Stimulated activated naive CD8-positive, alpha-beta T cell treated with anti-CD3 and anti-CD28 coated beads, Interleukin-15, Interleukin-2, amounts not matched to agents 100 U/mL and 50 U/mL, for 24 hours (primary cell): ENCODE measurements at regions not wholly inside any gene's neighbourhood (a gene's known extent, or its start where the extent isn't known, plus 50 kb on each side); places are given as distances from the start of the nearest gene placed in this dataset.
"Not testable (repeated sequence)": the region's sequence is repeated elsewhere in the genome, so short reads cannot be mapped to it uniquely, and the experiment has no call there.

ENCODE experiments used
- ATAC-seq: fragments of 150-1000 bp; cut with Tn5 transposase; one replicate; pipeline ENCODE4 v1.10.0; 2021
- DNase-seq: peaks from one replicate; pipeline ENCODE4 v3.0.0; 2021

- ATAC-seq (no peak), DNase-seq (no peak)
These were observed 88.3 kb upstream of the PTHLH start for GRCh38 chr12:28060871-28061270.

DNA sequence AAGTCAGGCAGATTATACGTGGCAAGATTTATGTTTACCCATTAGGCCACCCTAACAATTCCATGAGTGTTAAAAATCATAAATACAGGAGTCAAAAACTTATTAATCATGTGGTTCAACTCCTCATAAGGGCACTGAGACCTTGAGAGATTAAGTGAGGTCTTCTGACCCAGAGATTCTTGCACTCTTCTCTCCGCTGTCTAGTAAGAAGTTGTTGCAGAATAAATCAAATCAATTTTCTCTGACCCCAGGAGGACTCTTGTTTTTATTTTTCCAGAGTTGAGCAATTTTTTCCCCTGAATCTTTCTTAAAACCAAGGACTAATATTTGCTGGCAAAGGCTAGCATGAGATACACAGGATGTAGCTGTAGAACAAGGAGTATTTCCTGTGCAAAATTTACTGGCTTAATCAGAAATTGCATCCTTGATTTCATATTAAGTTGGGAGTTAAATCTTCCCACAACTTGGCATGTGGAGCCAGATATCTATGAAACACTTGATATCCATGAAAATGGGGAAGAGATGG, 90.9 kb upstream of the PTHLH start:
- no peak for DNase-seq
- ATAC-seq = no peak

DNA sequence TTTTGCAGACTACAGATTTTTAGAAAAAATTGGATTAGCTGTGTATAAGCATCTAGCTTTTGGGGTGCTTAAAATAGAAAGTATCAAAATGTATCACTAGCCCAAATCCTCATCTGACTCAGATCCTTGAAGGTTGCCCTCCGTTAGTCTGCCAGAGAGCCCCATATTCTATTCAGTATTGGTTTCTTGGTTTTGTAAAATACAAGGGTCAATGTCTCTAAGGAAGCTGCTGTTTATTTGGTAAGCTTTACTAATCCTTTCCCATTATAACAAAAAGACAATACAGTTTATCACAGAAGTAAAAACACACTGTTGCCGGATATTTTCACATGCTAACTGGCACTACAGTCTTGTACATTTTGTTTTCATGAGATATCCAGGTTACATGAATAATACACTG, 92.8 kb upstream of the PTHLH start:
- DNase-seq (no peak), ATAC-seq (peak; percentile 59)

DNA sequence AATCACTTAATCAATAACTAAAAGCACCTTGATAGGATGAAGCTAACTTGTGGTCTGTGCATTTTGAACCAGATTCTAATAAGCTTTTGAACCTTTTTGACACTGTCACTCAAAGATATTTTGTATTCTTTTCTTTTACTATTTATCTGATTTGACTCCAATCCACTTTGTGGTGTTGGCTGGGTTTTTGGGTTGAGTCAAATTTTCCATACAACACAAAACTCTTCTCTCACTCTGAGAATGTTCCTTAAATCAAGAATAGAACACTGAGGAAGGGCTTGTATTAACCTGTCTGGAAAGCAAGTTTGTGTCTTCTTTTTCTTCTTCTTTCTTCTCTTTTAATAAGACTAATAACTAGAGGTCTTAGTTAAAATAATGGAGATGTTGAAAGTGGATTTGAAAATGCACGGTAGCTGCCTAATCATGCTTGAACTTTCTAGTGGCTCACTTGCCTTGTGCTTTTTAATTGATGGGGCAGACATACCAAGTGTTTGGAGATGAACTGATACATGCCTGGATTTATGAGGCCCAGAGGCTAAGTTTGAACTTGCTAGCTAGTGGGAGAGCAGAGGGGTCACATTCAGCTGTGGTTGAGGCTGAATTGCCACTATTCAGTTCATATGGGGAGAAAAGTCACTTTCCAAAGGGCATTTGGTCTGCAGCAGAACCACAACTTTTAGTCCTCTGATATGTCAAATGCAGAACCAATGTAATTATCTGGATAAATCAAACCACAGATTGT, 93.5 kb upstream of the PTHLH start:
- ATAC-seq = peak; percentile 24

GRCh38 chr12:28066879-28067278, 94.3 kb upstream of the PTHLH start:
- ATAC-seq (no peak), DNase-seq (no peak)

More for the DNA sequence above, 93.5 kb upstream of the PTHLH start:
- no peak for DNase-seq

DNA sequence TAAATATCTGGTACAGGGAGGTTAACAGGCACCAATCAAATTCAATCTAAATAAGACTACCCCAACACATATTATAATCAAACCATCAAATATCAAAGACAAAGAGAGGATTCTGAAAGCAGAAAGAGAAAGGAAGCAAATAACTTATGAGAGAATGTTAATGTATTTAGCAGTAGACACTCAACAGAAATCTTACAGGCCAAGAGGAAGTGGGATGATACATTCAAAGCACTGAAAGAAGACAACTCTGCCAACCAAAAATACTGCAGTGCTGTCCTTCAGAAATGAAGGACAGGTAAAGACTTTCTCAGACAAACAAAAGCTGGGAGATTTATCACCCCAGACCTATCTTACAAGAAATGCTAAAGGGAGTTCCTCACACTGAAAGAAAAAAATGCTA, 95.9 kb upstream of the PTHLH start:
- ATAC-seq (no peak), DNase-seq (no peak)

DNA sequence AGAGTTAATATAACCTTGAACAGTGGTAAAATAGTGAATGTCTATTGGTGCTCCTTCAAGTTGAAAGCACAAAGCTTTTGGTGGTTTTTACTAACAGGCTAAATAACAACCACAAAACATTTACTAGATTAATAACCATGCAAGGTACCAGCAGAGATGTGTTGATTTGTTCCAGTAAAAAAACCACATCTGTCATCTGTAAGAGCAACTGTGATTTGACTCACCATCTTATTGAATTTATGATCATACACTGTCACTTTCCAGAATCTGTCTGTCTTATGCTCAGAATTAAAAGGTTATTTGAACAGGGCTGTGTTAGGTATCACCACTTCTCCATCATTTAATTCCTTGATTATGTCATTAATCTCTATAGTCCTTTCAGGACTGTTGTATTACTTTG, 107.0 kb upstream of the PTHLH start:
- DNase-seq (no peak), ATAC-seq (peak; percentile 28)

DNA sequence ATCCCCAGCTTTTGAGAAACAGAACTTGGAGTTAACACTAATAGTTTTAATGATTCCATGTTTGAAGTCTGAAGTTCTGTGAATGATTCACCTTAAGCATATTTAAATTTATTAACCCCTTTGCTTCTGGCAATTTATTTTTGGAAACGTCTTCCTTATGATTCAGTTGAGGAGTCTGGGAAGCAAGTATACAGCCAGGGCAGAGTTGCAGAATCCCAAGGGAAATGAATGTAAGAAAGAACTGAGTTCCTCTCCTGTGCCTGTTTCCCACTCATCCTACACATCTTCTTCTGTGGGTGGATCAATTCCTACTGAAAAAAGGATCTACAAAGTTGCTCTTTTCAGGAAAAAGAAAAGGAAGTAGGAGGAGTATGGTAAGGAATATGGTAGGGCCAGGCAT, 108.2 kb upstream of the CCDC91 start:
- DNase-seq (no peak), ATAC-seq (no peak)

DNA sequence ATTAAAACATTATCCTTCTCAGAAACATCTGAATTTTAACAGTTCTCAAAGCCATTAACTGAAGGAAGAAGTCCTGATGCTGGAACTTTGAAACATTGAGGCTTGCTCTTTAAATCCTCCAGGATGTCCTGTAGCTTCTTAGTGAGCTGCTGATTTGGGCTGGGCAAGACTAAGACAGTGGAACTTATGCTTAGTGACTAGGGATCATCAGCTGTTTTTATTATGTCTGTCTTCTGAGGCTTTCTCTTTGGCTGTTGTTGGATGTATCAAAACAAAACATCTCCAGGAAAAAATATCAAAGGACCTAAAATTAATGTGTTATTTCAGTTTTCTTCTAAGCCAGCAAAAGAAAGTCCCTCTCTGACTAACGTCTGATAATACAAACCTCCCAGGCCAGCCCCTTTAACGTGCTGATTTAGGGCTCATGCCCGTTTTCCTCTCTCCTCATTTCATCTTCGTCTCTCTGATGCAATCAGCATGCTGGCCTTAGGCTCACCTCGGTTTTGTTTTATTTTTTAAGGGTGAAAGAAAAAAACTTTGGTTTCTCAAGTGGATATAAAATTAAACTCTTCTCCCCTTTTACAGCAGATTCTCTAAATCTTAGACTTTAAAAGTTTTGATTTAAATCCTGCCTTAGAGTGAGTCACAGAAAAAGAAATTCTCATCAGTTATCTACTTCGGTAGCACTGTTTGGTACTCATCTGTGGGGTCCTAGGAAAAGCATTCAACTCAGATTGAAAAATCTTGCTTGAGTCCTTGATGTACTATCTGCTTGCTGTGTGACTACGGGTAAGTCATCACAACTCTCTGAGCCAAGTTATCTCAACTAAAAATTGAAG, 106.2 kb upstream of the CCDC91 start:
- DNase-seq (no peak), ATAC-seq (no peak)

GRCh38 chr12:28086521-28087155, 103.6 kb upstream of the CCDC91 start:
- ATAC-seq = no peak
- DNase-seq = no peak

- DNase-seq (no peak), ATAC-seq (no peak)
These were observed 101.5 kb upstream of the CCDC91 start for GRCh38 chr12:28088566-28089272.

- DNase-seq (no peak), ATAC-seq (no peak)
These were observed 100.9 kb upstream of the CCDC91 start for GRCh38 chr12:28089338-28089737.

- DNase-seq = no peak
- no peak for ATAC-seq
These were observed 99.4 kb upstream of the CCDC91 start for GRCh38 chr12:28090835-28091234.

DNA sequence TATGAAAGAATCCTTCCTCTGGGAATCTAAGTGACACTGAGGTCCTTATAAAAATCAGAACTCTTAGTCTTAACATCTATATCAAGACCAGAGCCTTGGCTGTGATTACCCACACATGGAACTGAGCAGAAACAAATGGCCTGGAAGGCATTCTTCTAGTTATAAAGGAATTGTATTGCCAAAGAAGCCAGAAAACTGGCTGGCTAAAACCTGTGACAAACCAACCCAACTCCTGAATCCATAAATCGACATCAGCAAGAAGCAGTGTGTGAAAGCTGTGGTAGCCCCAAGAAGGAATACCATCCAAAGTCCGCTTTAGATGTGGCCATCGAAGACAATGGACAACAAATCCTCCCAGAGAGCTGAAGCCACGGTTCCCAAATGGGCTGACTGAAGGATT, 97.9 kb upstream of the CCDC91 start:
- no peak for DNase-seq
- ATAC-seq = no peak

GRCh38 chr12:28096649-28097048, 93.6 kb upstream of the CCDC91 start:
- ATAC-seq = no peak
- DNase-seq = no peak

DNA sequence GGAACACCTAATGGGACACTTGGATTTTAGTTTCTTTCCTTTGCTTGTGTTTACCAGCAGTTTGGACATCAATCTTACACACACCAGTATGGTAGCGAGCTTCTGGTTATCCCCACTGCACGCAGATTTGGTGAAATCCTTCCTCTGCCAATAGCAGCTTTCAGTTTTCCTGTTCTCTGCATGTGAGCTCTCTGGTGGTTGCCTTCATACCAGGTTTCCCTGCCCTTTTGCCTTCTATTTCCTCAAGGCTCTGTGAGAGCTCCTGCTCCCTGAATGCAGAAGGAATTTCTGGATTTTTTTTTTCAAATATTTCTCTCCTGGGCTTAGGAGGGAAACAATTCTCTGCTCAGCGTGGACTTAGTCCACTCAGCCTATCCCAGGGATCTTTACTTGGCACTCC, 93.0 kb upstream of the CCDC91 start:
- no peak for DNase-seq
- no peak for ATAC-seq

DNA sequence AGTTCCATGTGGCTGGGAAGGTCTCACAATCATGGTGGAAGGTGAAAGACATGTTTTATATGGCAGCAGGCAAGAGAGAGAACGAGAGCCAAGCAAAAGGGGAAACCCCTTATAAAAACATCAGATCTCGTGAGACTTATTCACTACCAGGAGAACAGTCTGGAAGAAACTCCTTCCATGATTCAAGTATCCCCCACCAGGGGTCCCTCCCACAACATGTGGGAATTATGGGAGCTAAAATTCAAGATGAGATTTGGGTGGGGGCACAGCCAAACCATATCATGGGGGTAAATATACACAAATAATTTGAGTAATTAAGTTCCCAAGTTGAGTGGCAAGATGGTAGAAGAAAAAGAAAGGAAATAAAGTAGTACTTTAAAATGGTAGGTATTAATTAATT, 91.0 kb upstream of the CCDC91 start:
- DNase-seq, ATAC-seq: not testable (repeated sequence)

- no peak for ATAC-seq
These were observed 90.4 kb upstream of the CCDC91 start for GRCh38 chr12:28099871-28100270.

GRCh38 chr12:28100717-28101116, 89.5 kb upstream of the CCDC91 start:
- no peak for ATAC-seq
- DNase-seq = no peak

More at GRCh38 chr12:28099871-28100270, 90.4 kb upstream of the CCDC91 start:
- no peak for DNase-seq

GRCh38 chr12:28104316-28104715, 85.9 kb upstream of the CCDC91 start:
- DNase-seq (no peak), ATAC-seq (no peak)

DNA sequence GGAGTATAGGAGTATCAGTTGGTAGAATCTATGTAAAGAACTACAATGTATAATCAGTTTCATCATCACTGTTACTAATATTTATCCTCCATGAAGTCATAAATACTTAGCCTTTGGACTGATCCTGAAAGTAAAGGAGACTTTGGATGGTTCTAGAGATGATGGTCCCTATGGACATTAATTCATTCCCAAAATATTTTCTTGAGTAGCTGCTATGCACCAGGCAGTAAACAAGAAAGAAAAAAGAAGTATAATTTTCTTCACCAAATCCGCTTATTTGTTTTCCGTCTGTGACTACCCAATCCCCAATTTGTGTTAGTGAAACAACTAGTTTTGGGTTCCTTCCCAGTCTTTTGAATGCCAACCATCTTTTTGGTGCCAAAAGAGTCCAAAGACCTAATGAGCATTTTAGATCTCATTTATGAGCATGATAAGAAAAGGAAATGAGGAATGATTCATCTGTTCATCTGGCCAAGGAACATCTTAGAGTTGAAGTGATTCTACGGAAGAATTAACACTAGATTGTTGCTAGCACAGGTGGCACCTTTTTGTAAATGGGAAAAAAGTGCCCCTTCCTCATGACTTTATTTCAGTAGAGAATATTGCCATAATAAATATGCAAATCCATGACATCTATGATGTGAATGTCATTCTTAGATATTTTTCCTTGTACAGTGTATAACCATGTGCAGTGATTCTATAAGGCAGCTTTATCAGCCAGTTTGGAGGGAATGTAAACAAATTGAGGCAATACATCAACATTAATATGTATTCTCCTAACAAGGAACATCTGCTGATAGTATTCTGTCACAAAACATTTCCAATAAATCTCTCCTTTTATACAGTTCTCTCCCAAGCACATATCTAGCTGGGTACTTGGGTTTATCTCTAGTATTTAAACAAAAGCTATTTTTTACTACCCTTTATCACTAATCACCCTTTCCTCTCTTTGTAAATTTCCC, 85.1 kb upstream of the CCDC91 start:
- no peak for DNase-seq
- ATAC-seq = no peak
